ENCODE measurements at regions not wholly inside any gene's neighbourhood (a gene's known extent, or its start where the extent isn't known, plus 50 kb on each side); places are given as distances from the start of the nearest gene placed in this dataset.

DNA sequence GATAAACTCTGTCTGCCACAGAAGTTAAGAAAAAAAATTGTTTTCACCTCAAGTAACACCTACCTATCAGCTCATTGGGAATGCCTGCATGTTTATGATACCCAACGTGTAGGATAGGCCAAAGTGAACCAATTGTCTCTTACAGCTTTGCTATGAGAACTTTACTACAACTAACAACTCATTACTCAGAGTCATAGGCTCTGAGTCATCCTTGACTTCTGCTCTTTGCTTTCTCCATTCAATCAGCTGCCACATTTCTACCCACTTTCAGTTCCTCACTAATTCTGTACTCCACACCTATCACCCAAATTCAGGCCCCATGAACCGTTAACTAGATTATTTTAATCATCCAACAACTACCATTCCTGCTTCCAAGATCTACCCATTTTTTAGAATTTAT lies 843.9 kb downstream of the TUSC7 start:
- DNase-seq (ENCODE audit: low read depth in 3 of 3) = no peak

DNA sequence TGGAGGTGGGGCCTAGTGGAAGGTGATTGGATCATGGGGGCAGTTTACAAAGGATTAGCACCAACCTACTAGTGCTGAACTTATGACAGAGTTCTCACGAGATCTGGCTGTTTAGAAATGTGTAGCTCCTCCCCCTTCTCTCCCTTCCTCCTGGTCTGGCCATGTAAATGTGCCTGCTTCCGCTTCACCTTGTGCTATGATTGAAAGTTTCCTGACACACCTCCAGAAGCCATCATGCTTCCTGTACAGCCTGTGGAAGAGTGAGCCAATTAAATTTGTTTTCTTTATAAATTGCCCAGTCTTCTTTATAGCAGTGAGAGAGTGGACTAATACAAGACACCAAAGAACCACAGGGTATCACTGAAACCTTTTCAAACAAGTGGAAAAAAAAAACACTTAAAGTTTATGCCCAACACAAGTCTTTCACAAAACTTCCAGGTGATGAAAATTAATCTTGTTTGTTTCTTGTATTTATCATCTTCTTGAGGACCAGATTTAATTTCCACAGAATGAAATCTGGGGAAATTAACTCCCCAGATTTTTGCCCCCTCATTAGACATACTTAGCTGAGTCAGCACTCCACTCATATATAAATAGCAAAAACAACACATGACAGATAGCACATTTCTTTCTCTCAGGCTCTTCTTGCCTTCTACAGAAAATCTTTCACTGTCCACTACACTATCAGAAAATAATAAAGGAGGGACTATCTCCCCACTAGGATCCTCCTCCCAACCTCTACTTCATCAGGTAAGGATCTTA lies 847.2 kb downstream of the TUSC7 start:
- no peak for DNase-seq (ENCODE audit: low read depth in 3 of 3)

DNA sequence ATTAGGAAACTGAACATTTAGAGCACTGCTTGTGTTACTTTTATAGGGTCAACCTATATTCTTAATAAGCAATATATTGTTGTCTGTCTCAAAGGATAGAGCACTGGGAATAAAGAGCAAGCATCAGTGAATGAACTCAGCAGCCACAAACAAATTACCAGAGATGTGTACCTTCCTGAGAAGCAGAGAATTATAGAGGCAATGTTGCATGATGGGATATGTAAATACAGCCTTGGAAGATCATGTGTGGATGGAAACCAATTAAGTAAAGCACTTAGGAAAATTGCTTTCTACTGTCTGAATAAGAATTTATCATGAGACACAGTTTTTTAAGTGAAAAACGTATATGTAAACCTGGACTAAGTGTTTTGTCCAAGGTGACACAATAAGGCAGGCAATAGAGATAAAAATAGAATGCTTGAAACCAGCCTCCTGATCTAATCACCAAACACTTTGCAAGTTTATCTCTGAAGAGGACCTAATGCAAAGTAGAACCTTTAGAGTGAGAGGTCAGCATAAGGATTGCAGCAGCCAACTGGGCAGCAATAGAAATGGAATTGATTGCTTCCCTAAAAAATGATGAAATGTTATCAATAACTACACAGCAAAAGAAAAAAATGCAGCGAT lies 848.0 kb downstream of the TUSC7 start:
- DNase-seq (ENCODE audit: low read depth in 3 of 3) = no peak

DNA sequence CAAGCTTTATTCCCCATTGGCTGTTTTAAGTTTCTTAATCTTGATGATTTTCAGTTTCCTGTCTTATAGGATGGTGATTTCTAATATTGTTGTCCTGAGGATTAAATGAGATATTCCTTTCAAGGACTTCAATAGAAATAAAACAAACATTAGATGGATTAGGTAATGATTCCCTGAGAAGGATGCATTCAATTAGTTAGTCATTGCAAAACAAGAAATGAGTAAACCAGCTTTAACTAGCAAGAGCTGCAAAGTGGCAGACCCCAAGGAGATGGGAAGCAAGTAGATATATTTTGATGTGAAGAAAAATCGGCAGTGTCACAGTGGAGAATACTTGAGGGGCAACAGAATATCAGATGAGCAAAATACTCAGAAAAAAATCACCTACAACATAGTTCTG lies 849.1 kb downstream of the TUSC7 start:
- no peak for DNase-seq (ENCODE audit: low read depth in 3 of 3)

DNA sequence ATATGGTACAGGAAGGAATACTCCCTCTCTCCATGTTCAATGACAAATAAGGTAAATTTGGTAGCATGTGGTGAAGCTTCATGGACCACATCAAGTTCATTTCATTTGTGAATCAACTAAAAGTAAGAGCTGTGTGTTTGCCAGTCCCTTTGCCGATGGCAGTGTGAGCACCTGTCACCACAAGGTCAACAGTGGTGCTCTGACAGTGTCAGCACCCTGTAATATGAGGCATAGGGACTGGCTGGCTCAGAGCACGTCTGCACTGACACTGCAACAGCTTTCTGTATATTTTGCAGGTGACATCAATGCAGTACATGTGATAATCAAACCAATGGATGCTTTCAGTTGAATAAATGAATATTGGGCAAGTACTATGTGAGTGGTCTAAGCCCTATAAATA lies 852.4 kb downstream of the TUSC7 start:
- DNase-seq (ENCODE audit: low read depth in 3 of 3) = no peak

DNA sequence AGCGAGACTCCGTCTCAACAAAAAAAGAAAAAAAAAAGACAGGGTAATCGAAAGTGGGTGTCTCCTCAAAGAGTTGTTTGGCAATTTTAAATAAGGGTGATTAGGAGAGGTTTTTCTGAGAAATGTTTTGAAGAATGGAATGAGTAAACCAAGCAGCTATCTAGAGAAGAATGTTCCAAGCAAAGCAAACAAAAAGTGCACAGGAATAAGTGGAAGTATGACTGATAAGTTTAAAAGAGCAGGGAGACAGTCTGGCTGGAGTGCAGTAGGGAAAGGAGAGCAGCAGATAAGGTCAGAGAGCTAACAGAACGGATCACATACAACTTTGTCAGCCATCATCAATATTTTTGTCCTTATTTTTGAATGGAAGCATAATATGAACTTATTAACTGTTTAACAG lies 853.5 kb downstream of the TUSC7 start:
- DNase-seq (ENCODE audit: low read depth in 3 of 3) = no peak

DNA sequence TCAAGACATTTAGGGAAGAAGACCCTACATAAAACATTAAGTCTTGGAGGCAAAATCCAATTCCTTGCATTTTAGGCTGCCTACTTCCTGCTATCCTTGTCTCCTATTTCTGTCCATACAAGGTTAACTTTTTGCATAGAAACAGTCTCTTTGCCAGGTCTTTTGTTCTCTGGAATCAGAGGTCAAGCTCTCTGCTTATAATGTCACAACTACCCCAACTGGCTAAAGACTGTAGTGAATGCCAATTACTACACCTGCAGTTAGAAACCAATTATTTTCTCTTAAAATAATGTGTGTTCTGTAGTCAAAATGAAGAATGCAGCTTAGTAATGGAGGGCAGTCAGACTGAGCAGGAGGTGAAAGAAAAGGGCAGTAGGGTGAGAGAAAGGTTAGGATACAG lies 856.2 kb downstream of the TUSC7 start:
- no peak for DNase-seq (ENCODE audit: low read depth in 3 of 3)

DNA sequence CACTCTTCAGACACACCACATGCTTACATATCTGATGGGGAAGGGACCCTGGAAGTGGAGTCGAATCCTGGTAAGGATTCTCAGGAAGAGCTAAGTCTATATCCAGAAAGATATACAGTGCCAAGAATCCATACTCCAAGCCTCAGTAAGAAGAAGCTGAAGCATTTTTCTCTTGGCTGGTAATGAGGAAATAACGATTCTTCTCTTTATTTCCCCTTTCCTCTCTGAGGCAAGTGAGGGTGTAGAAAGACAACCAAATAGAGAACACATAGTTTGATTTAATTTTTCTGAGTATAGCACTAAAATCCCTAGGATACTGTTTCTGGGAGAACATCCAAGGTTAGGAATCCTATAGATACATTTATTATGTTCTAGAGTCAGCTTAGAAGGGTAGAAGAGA lies 857.3 kb downstream of the TUSC7 start:
- DNase-seq (ENCODE audit: low read depth in 3 of 3) = no peak

DNA sequence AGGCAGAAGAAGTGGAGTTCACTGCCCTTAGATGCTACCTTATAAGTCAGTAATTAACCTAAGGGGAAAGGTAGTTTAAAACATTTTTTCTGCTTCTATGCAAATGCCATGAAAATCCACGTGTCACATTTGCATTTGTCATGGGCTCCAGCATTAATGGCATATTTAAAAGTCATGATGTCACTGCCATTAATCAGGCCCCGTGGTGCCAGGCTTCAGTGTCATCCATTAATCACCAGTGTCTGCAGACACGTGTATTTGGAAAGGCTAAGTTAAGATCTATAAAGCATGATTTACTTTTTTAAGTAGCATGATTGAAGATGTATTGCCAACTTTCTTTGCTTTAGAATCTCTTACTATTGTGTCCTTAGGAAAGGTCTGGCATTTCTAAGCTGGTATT lies 857.8 kb downstream of the TUSC7 start:
- DNase-seq (ENCODE audit: low read depth in 3 of 3) = no peak

DNA sequence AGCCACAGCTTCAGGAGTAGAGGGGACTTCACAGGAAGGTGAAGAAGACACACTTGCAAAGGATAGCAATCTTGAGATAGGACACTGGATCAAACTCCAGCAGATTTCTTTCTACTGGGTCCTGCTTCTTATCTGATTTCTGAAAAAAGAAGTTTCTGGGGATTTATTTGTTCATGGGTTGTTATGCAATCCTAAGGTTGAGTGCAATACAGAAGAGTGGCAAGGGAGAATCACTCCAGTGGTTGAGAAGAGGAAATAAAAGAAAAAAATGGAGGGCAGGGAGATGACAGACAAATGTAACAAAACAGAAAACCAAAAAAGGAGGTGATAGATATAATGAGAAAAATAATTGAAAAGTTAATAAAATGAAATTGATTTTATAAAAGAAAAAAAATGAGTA lies 858.3 kb downstream of the TUSC7 start:
- DNase-seq (ENCODE audit: low read depth in 3 of 3) = no peak

DNA sequence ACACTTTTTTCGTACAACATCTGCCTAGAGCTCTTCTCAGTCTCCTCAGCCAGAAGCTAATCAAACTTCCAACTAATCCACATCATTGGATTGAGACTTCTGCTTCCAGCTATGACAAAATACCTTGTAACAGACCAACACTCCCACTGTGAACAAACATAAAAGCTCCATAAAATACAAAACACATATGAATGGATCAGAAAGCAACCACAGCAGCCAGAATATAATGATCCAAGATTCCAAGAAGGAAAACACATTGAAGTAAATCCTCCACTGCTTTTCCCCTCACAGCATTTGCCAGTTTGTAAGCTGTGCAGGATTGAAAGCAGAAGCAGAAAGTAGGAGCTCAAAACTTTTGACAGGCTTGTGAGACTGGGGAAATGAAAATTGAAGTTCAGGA lies 863.2 kb downstream of the TUSC7 start:
- no peak for DNase-seq (ENCODE audit: low read depth in 3 of 3)

DNA sequence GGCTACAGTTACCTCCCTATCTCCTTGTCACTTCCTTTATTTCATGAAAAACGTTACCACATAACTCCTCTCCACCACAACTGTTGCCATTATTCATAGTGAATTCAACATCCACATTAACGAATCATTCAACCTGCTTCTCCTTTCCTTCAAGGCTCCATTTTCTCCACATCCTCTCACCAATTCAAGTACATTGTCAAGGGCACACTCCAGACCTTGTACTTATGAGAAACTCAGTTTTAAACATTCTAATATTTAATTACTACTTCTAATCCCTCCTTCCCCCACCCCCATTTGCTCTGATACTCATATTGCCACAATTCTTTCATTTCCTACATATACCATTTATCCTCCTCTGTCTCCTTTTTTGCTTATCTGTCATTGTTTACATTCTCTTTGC lies 871.2 kb downstream of the TUSC7 start:
- DNase-seq (ENCODE audit: low read depth in 3 of 3) = no peak

DNA sequence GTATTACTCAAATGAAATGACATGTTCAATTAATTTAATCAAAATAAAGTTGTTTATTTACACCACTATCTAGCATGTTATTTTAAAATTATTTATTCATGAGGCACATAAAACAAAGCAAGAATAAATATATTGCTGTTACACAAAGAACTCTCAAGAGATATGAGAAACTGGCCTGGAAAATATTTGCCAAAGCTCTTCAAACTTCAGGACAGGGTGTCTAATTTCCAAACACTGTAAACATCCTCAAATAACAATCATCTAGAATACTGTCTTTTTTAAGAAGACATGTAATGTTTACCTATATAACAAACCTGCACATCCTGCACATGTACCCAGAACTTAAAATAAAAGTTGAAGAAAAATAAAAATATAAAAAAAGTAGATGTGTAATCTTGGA lies 876.6 kb downstream of the TUSC7 start:
- no peak for DNase-seq (ENCODE audit: low read depth in 3 of 3)

DNA sequence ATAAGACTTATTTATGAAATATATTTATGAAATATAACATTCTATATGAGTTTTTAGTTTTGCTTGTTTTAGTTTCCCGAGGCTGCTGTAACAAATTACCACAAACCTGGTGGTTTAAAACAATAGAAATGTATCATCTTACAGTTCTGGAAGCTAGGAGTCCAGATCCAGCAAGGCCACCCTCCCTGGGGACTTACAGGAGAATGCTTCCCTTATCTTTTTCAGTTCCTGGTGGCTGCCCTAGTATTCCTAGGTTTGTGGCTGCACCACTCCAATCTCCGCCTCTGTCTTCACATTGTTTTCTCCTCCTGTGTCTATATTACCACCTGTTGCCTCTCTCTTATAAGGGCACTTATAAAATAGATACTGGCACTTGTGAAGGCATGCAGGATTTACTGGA lies 877.8 kb downstream of the TUSC7 start:
- no peak for DNase-seq (ENCODE audit: low read depth in 3 of 3)

DNA sequence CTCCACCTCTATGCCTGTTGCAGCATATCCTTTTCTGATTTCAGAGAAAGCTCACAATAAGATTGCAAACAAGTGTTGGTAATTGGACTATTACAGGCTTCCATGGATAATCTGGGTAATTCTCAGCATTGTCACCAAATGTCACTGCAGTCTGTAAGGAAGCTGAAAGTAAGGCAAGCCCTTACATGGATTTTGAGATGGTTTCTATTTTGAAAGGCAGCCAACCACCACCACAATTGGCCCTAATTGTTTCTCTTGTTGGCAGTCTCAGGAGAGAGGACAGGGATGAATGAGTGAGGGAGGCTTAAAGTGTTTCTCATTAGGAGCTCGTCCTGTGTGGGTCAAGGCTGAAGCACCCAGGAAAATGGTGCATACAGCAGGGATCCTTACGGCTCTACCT lies 879.9 kb downstream of the TUSC7 start:
- DNase-seq (ENCODE audit: low read depth in 3 of 3) = no peak

DNA sequence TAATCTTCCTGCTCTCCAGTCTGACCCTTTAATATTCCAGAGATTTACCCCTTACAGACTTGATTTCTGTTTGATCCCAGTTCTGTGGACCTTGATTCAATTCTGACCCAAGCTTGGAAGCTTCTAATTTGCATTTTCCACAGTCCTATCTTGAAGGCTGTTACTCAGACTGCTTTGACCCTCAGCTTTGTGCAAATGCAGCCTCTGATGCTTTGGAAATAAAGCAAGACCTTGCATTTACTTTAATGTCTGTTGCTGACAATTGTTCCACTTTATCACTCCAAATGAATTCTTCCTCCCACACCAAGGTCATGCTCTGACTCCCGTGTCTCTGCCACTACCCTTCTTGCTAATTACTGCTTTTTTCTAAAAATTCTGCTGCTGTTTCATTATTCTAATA lies 886.0 kb downstream of the TUSC7 start:
- no peak for DNase-seq (ENCODE audit: low read depth in 3 of 3)

DNA sequence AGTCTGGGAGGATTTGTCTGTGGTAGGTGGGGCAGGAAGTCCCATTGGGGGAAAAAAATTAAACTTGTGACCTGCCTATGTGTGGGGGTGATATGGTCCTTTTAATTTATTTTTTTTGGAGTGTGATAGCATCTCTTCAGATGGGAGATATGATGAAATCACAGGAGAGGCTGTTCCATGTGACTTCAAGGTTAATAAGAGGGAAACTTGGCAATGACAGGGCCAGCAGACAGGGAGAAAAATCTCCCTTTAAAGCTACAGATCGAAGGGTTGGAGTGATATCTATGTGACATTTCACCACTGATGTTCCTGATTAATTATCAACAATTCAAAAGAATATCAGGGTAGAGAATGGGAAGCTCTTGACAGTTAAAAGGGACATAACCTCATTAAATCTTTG lies 886.9 kb downstream of the TUSC7 start:
- no peak for DNase-seq (ENCODE audit: low read depth in 3 of 3)

DNA sequence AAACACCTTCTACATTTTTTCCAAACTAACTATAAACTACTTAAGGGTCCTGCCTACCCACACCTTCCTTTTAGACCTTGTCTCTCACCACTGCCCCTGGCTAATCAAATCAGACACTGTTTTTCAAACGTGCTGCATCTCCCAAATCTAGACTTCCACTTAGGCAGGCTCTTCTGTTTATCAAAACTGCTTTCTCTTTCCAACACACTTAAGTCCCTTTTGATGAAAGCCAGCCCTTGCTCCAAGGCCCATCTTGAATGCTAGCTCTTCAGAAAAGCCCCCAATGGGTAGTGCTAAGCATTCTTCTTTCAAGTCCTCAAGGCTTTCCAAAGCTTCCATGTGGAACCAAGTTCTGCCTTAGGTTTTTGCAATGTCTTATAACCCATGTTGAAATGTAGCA lies 888.3 kb downstream of the TUSC7 start:
- no peak for DNase-seq (ENCODE audit: low read depth in 3 of 3)

DNA sequence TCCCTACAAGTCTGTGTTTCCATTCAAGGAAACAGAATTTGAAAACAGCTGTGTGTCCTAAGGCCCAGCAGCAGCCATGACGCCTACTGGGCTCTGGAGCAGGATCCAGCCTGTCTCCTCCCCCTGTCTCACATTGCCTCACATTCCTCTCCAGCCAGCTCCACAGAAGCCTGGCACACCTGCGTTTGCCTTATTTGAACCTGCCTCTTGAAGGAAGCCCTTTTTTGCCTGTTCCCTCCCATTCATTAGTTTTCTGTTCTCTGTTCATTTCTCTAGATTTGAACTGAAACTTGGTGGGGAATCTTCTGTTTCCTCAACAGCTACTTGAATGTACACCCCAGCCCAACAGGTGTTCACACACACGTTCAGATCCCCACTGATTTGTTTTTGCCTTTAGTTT lies 890.5 kb downstream of the TUSC7 start:
- no peak for DNase-seq (ENCODE audit: low read depth in 3 of 3)

DNA sequence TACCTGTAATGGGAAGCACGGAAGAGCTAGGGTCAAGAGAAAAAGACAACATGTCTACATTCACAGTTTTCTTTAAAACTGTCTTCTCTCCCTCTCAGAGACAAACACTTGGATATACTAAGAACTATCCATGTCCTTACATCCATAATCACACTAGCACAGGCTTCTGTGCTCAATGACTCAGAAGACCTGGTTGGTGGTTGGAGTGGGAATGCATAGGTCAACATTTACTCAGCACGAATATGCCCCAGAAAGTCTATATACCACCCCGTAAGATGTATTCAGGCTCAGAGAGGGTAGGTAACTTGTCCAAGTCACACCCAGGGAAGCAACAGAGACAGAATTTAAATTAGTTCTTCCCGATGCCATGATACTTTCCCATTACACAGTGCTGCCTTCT lies 891.1 kb downstream of the TUSC7 start:
- DNase-seq (ENCODE audit: low read depth in 3 of 3) = no peak

DNA sequence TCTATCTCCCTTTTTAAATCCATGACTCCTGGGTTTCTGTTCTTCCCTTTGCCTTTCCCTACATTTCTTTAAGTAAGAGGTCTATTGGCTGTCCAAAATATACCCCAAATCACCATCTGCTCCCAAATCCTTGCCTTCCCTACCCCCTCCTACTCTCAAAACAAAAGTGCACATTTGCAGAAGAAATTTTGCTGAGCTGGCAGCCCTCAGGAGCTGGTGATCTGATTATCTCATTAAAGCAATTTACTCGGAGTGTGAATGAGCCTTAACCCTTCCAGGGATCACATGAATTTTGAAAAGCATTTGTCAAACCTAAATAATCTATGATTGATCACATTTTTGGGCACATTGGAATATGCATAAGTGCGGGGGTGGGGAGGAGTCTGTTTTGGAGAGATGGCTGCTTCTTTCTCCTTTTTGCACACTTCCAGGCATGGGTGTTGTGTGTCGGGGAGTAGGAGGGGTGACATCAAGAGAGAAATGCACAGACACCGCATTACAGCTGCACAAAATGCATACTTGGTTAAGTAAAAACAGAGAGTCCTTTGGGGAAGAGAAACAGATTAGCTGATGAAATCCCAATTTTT lies 892.6 kb downstream of the TUSC7 start:
- DNase-seq (ENCODE audit: low read depth in 3 of 3) = no peak

DNA sequence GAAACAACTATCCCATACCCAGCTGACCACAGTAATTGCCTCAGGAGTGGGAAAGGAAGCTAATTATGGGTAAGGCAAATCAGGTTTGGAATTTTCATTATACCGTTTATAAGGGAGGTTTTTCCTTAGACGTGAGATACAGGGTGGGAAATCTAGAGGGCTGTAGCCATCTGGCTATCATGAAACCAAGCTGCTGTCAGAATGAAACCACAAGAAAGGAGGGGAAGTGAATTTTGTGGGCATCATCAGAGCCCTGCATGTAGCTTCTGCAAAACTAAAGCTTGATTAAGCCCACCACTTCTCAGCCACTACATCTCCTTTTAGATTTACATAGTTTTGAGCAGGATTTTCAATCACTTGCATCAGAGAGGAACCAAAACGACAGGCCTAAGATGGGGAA lies 893.5 kb downstream of the TUSC7 start:
- no peak for DNase-seq (ENCODE audit: low read depth in 3 of 3)

DNA sequence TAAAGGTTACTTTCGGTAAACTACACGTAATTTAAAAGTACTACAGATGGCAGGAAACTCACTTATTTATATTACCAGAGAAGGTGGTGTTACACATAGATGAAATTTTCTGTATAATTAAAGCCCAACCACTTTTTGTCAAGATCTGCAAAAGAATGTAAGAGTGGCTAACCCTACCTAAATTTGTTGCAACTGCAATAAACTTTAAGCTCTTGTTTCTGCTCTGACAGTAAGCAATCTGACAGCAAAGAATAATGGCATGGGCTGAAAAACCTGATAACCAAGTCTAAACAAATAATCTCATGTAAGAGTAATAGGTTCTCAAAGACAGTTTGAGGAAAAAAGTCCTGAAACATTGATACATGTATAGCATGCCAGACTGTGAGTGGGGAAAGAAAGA lies 897.3 kb downstream of the TUSC7 start:
- no peak for DNase-seq (ENCODE audit: low read depth in 3 of 3)

DNA sequence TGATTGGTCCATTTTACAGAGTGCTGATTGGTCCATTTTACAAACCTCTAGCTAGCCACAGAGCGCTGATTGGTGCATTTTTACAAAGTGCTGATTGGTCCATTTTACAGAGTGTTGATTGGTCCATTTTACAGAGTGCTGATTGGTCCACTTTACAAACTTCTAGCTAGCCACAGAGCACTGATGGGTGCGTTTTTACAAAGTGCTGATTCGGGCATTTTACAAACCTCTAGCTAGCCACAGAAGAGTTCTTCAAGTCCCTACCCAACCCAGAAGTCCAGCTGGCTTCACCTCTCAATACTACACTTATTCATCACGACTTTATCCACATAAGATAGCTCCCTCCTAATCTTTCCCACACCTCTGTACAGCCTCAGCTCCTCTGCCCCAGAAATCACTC lies 899.8 kb downstream of the TUSC7 start:
- no peak for DNase-seq (ENCODE audit: low read depth in 3 of 3)
